ENCODE measurements at regions not wholly inside any gene's neighbourhood (a gene's known extent, or its start where the extent isn't known, plus 50 kb on each side); places are given as distances from the start of the nearest gene placed in this dataset.

DNA sequence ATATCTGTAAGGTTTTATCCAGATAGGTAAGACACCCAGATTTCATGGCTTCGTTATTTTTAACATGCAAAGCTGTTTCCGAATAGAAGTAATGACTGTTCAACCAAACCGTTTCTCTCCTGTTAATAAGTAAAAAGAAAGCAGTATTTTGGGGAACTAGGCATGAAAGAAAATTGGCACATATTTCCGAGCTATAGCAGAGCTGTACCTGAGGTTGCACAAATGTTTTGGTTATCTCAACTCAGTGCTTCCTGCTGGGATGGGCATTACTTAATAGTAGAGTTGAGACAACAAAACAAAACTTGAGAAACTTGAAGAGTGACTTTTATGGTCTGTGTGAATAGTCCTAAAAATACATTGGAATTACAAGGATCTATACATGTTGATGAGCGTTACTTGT lies 564.3 kb upstream of the SORCS1 start:
- Histone ChIP-seq H3K27me3 (ENCODE audit: insufficient read depth, low read depth, low read length) (no peaks in the 10 kb centered on the region), H3K27ac (ENCODE audit: low read length) (no peak overlapping the region), H3K79me2 (replicated peaks; ENCODE audit: insufficient read depth, low read length) (no peaks in the 10 kb centered on the region), H3K4me3 (ENCODE audit: low read length) (no peak overlapping the region), H3K4me2 (ENCODE audit: low read length) (no peak overlapping the region), H3F3A (ENCODE audit: insufficient read depth, low read length, poor library complexity, severe bottlenecking) (no peaks in the 10 kb centered on the region), H3K9ac (ENCODE audit: low read length) (no peak overlapping the region), H3K36me3 (ENCODE audit: insufficient read depth, low read length) (no peaks in the 10 kb centered on the region), H3K9me3 (ENCODE audit: low read length) (no peaks in the 10 kb centered on the region), H3K9me2 (ENCODE audit: insufficient read depth, low read length) (no peaks in the 10 kb centered on the region), H4K20me1 (ENCODE audit: insufficient read depth) (no peaks in the 10 kb centered on the region), H2AFZ (ENCODE audit: low read depth, low read length) (no peak overlapping the region)
- TF ChIP-seq MXI1 (conservative IDR thresholded peaks at IDR 0.05; ENCODE audit: poor library complexity, severe bottlenecking): no peak
- no peak for TF ChIP-seq RAD21 (conservative IDR thresholded peaks at IDR 0.05)
- no peak for TF ChIP-seq TAF1 (IDR thresholded peaks at IDR 0.05; ENCODE audit: low read depth)
- TF ChIP-seq, protein P1, sequence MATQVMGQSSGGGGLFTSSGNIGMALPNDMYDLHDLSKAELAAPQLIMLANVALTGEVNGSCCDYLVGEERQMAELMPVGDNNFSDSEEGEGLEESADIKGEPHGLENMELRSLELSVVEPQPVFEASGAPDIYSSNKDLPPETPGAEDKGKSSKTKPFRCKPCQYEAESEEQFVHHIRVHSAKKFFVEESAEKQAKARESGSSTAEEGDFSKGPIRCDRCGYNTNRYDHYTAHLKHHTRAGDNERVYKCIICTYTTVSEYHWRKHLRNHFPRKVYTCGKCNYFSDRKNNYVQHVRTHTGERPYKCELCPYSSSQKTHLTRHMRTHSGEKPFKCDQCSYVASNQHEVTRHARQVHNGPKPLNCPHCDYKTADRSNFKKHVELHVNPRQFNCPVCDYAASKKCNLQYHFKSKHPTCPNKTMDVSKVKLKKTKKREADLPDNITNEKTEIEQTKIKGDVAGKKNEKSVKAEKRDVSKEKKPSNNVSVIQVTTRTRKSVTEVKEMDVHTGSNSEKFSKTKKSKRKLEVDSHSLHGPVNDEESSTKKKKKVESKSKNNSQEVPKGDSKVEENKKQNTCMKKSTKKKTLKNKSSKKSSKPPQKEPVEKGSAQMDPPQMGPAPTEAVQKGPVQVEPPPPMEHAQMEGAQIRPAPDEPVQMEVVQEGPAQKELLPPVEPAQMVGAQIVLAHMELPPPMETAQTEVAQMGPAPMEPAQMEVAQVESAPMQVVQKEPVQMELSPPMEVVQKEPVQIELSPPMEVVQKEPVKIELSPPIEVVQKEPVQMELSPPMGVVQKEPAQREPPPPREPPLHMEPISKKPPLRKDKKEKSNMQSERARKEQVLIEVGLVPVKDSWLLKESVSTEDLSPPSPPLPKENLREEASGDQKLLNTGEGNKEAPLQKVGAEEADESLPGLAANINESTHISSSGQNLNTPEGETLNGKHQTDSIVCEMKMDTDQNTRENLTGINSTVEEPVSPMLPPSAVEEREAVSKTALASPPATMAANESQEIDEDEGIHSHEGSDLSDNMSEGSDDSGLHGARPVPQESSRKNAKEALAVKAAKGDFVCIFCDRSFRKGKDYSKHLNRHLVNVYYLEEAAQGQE (IDR thresholded peaks at IDR 0.05; ENCODE audit: borderline replicate concordance): no peak

DNA sequence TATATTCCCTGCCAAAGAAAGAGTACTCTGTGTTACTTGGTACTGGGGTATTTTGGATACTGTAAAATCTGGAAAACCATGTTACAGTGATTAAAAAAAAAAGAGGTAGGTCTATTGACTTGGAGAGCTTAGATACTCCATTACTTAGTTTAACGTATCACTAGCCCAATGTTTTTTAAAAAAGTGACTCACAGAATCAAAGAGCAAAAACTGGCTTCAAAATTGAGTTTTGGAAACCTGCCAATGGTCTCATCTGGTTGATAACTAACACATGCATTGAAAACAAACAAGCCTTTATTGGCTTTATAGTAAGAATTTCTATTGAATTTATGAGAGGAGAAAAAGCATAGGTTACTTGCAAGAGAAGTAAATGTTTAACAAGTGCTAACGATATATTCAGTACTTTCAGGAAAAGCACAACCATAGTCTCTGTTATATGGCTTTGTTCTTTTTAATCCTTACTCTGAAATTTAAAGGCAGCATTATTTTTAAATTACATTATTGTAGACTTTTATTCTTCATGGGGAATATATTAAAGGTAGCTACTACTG lies 563.3 kb upstream of the SORCS1 start:
- Histone ChIP-seq H3F3A (ENCODE audit: insufficient read depth, low read length, poor library complexity, severe bottlenecking) (no peaks in the 10 kb centered on the region), H3K4me3 (ENCODE audit: low read length) (no peak overlapping the region), H3K4me2 (ENCODE audit: low read length) (no peak overlapping the region), H2AFZ (ENCODE audit: low read depth, low read length) (no peak overlapping the region), H3K9me2 (ENCODE audit: insufficient read depth, low read length) (no peaks in the 10 kb centered on the region), H4K20me1 (ENCODE audit: insufficient read depth) (no peaks in the 10 kb centered on the region), H3K36me3 (ENCODE audit: insufficient read depth, low read length) (no peaks in the 10 kb centered on the region), H3K9ac (ENCODE audit: low read length) (no peak overlapping the region), H3K27me3 (ENCODE audit: insufficient read depth, low read depth, low read length) (no peaks in the 10 kb centered on the region), H3K27ac (ENCODE audit: low read length) (no peak overlapping the region), H3K9me3 (ENCODE audit: low read length) (no peaks in the 10 kb centered on the region), H3K79me2 (replicated peaks; ENCODE audit: insufficient read depth, low read length) (no peaks in the 10 kb centered on the region)
- no peak for TF ChIP-seq TAF1 (IDR thresholded peaks at IDR 0.05; ENCODE audit: low read depth)

DNA sequence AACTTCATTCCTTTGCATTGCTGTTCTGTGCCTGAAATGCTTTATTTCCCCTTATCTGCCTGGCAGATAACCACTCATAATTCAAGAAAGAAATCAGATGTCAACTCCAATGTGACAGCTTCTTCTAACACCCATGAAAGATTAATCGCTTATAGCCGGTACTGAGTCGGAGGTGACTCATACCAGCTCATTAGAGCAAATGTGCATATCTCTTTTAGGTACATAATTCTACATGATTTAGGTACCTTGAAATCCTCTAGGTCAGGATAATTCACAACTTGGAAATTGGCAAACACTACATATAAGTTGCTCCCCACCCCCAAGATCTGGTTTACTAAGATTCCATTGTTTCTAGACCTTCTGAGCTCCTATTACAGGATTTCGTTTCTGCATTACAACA lies 554.4 kb upstream of the SORCS1 start:
- Histone ChIP-seq H4K20me1 (ENCODE audit: insufficient read depth) (no peaks in the 10 kb centered on the region), H3K4me2 (ENCODE audit: low read length) (no peak overlapping the region), H3K27me3 (ENCODE audit: insufficient read depth, low read depth, low read length) (no peaks in the 10 kb centered on the region), H3F3A (ENCODE audit: insufficient read depth, low read length, poor library complexity, severe bottlenecking) (no peaks in the 10 kb centered on the region), H3K36me3 (ENCODE audit: insufficient read depth, low read length) (no peaks in the 10 kb centered on the region), H2AFZ (ENCODE audit: low read depth, low read length) (no peak overlapping the region), H3K27ac (ENCODE audit: low read length) (peak overlapping the region; percentile 27), H3K9me3 (ENCODE audit: low read length) (no peaks in the 10 kb centered on the region), H3K9me2 (ENCODE audit: insufficient read depth, low read length) (no peaks in the 10 kb centered on the region), H3K79me2 (replicated peaks; ENCODE audit: insufficient read depth, low read length) (no peaks in the 10 kb centered on the region), H3K4me3 (ENCODE audit: low read length) (no peak overlapping the region), H3K9ac (ENCODE audit: low read length) (no peak overlapping the region)
- TF ChIP-seq EP300 (conservative IDR thresholded peaks at IDR 0.05; ENCODE audit: poor library complexity, severe bottlenecking) (no peak), POLR2AphosphoS5 (IDR thresholded peaks at IDR 0.05) (no peak), SMC3 (conservative IDR thresholded peaks at IDR 0.05; ENCODE audit: poor library complexity) (no peak), RAD21 (conservative IDR thresholded peaks at IDR 0.05) (no peak), EZH2 (IDR thresholded peaks at IDR 0.05; ENCODE audit: borderline replicate concordance, insufficient read depth, low read length, poor library complexity, severe bottlenecking) (no peak), MXI1 (conservative IDR thresholded peaks at IDR 0.05; ENCODE audit: poor library complexity, severe bottlenecking) (no peak), TAF1 (IDR thresholded peaks at IDR 0.05; ENCODE audit: low read depth) (no peak)
- TF ChIP-seq, protein P1 (IDR thresholded peaks at IDR 0.05; ENCODE audit: borderline replicate concordance): no peak
- TF ChIP-seq, protein P2, sequence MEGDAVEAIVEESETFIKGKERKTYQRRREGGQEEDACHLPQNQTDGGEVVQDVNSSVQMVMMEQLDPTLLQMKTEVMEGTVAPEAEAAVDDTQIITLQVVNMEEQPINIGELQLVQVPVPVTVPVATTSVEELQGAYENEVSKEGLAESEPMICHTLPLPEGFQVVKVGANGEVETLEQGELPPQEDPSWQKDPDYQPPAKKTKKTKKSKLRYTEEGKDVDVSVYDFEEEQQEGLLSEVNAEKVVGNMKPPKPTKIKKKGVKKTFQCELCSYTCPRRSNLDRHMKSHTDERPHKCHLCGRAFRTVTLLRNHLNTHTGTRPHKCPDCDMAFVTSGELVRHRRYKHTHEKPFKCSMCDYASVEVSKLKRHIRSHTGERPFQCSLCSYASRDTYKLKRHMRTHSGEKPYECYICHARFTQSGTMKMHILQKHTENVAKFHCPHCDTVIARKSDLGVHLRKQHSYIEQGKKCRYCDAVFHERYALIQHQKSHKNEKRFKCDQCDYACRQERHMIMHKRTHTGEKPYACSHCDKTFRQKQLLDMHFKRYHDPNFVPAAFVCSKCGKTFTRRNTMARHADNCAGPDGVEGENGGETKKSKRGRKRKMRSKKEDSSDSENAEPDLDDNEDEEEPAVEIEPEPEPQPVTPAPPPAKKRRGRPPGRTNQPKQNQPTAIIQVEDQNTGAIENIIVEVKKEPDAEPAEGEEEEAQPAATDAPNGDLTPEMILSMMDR (IDR thresholded peaks at IDR 0.05; ENCODE audit: poor library complexity, severe bottlenecking): no peak
